ENCODE measurements at regions not wholly inside any gene's neighbourhood (a gene's known extent, or its start where the extent isn't known, plus 50 kb on each side); places are given as distances from the start of the nearest gene placed in this dataset.

GRCh38 chr3:35486295-35486694 lies 153.0 kb upstream of the ARPP21 start:
- Histone ChIP-seq H3K4me3 (ENCODE audit: low read depth, low read length) (no peak overlapping the region), H3K36me3 (replicated peaks) (no peaks in the 10 kb centered on the region), H3K27ac (no peak overlapping the region), H3K27me3 (replicated peaks) (no peaks in the 10 kb centered on the region)
- no peak for DNase-seq
- no peak for TF ChIP-seq CTCF (IDR thresholded peaks at IDR 0.05; ENCODE audit: low read depth, low read length, missing control alignments)
- in situ Hi-C loops (cut with HindIII; ENCODE audit: low pct_ligation_motif_present, low sequenced_read_pairs) = no loop called here

GRCh38 chr3:35487376-35487775 lies 151.9 kb upstream of the ARPP21 start:
- in situ Hi-C loops (cut with HindIII; ENCODE audit: low pct_ligation_motif_present, low sequenced_read_pairs) = no loop called here
- TF ChIP-seq CTCF (IDR thresholded peaks at IDR 0.05; ENCODE audit: low read depth, low read length, missing control alignments) = no peak
- DNase-seq = no peak
- Histone ChIP-seq H3K4me3 (ENCODE audit: low read depth, low read length) (no peak overlapping the region), H3K27me3 (replicated peaks) (no peaks in the 10 kb centered on the region), H3K36me3 (replicated peaks) (no peaks in the 10 kb centered on the region), H3K27ac (no peak overlapping the region)

- TF ChIP-seq CTCF (IDR thresholded peaks at IDR 0.05; ENCODE audit: low read depth, low read length, missing control alignments) = no peak
- H3K4me3 ChIP-seq (ENCODE audit: low read depth, low read length) = no peak overlapping the region
- no peaks in the 10 kb centered on the region for H3K27me3 ChIP-seq (replicated peaks)
- no peak for DNase-seq
- in situ Hi-C loops (cut with HindIII; ENCODE audit: low pct_ligation_motif_present, low sequenced_read_pairs) = no loop called here
- no peaks in the 10 kb centered on the region for H3K36me3 ChIP-seq (replicated peaks)
- no peak overlapping the region for H3K27ac ChIP-seq
Observed at GRCh38 chr3:35488526-35488925, 150.8 kb upstream of the ARPP21 start.

GRCh38 chr3:35492841-35493240 lies 146.5 kb upstream of the ARPP21 start:
- H3K36me3 ChIP-seq (replicated peaks) = no peaks in the 10 kb centered on the region
- H3K4me3 ChIP-seq (ENCODE audit: low read depth, low read length) = no peak overlapping the region
- H3K27me3 ChIP-seq (replicated peaks) = no peaks in the 10 kb centered on the region
- DNase-seq = no peak
- no peak overlapping the region for H3K27ac ChIP-seq
- no peak for TF ChIP-seq CTCF (IDR thresholded peaks at IDR 0.05; ENCODE audit: low read depth, low read length, missing control alignments)
- in situ Hi-C loops (cut with HindIII; ENCODE audit: low pct_ligation_motif_present, low sequenced_read_pairs) = no loop called here

- in situ Hi-C loops (cut with HindIII; ENCODE audit: low pct_ligation_motif_present, low sequenced_read_pairs) = no loop called here
- H3K4me3 ChIP-seq (ENCODE audit: low read depth, low read length) = no peak overlapping the region
Observed at GRCh38 chr3:35498506-35499210, 140.7 kb upstream of the ARPP21 start.

More at GRCh38 chr3:35498506-35499210, 140.7 kb upstream of the ARPP21 start:
- TF ChIP-seq CTCF (IDR thresholded peaks at IDR 0.05; ENCODE audit: low read depth, low read length, missing control alignments) = no peak
- H3K27me3 ChIP-seq (replicated peaks) = no peaks in the 10 kb centered on the region
- H3K36me3 ChIP-seq (replicated peaks) = no peaks in the 10 kb centered on the region
- no peak for DNase-seq
- no peak overlapping the region for H3K27ac ChIP-seq

Data from brain microvascular endothelial cell (primary cell).